GM12878 (cell line): ENCODE measurements at regions not wholly inside any gene's neighbourhood (a gene's known extent, or its start where the extent isn't known, plus 50 kb on each side); places are given as distances from the start of the nearest gene placed in this dataset.

Experiments used
- ATAC-seq: fragments of 200-7000 bp; cut with Tn5 transposase; 3 replicates; pipeline ENCODE4 v1.9.1; 2020; ENCODE audit warnings: mild to moderate bottlenecking, moderate library complexity
- BruUV-seq: library from RNA; stranded (reverse); fragments of 400-500 nt; replicated peaks from 2 replicates; lab custom pipeline; 2021; lab: Mats Ljungman, UMichigan
- CTCF ChIA-PET: fragments of 300-600 bp; sonication (Branson Sonifier 250); formaldehyde crosslinking; extraction: SDS; loops from one replicate; lab custom pipeline; 2021; ENCODE audit warnings: inconsistent platforms; lab: Yijun Ruan, JAX
- POLR2A ChIA-PET: fragments of 350-600 bp; formaldehyde crosslinking; extraction: SDS; loops from one replicate; lab custom pipeline; 2021; ENCODE audit warnings: inconsistent platforms; lab: Charles Lee
- RAD21 ChIA-PET: fragments of 300-600 bp; sonication (Branson Sonifier 250); formaldehyde crosslinking; loops from one replicate; lab custom pipeline; 2023; ENCODE audit warnings: antibody characterized with exemption; ENCODE audit not compliant: unreplicated experiment; lab: Charles Lee
- SMC1A ChIA-PET: fragments of 300-600 bp; sonication (Branson Sonifier 250); formaldehyde crosslinking; loops from one replicate; lab custom pipeline; 2023; ENCODE audit not compliant: unreplicated experiment, uncharacterized antibody; lab: Charles Lee
- DNase-seq: peaks from one replicate; pipeline ENCODE4 v3.0.0-alpha.2; 2011; ENCODE audit warnings: low read depth, low spot score
- FAIRE-seq: peaks from 3 replicates; lab custom pipeline; 2011; peaks lifted over from hg19 to GRCh38; lab: Jason Lieb, UNC
- H2AFZ ChIP-seq: 2 replicates; pipeline ENCODE4 v1.6.0; 2011; ENCODE audit warnings: low read depth, low read length, control low read depth; ENCODE audit not compliant: control insufficient read depth
- H3K27ac ChIP-seq: 2 replicates; pipeline ENCODE4 v1.5.1; 2011; ENCODE audit warnings: control low read depth; ENCODE audit not compliant: control insufficient read depth, insufficient read depth
- H3K27me3 ChIP-seq, 2 experiments: replicated peaks in 1 of 2; 2 replicates each; pipeline versions ENCODE4 v1.6.0 to v1.6.1; 2011; ENCODE audit warnings: low read length in 1 of 2; ENCODE audit not compliant: control insufficient read depth in 2 of 2, insufficient read depth in 2 of 2
- H3K36me3 ChIP-seq, 2 experiments: 2 replicates each; pipeline ENCODE4 v1.5.1; 2011; ENCODE audit warnings: low read length in 1 of 2; ENCODE audit not compliant: control insufficient read depth in 2 of 2, insufficient read depth in 2 of 2
- H3K4me1 ChIP-seq: 2 replicates; pipeline ENCODE4 v1.6.1; 2011; ENCODE audit warnings: mild to moderate bottlenecking, low read length, moderate library complexity, mixed read lengths; ENCODE audit not compliant: control insufficient read depth, insufficient read depth
- H3K4me2 ChIP-seq: 2 replicates; pipeline ENCODE4 v1.6.0; 2011; ENCODE audit warnings: control low read depth; ENCODE audit not compliant: control insufficient read depth, insufficient read depth
- H3K4me3 ChIP-seq: fragments of 200-600 bp; sonication (generic); 2 replicates; pipeline ENCODE4 v1.5.1; 2016
- H3K79me2 ChIP-seq: 2 replicates; pipeline ENCODE4 v1.6.0; 2011; ENCODE audit warnings: low read length; ENCODE audit not compliant: control insufficient read depth, insufficient read depth
- H3K9ac ChIP-seq: 2 replicates; pipeline ENCODE4 v1.8.0; 2011; ENCODE audit warnings: low read length, control low read depth, mixed read lengths; ENCODE audit not compliant: control insufficient read depth, insufficient read depth
- H3K9me3 ChIP-seq: replicated peaks from 3 replicates; pipeline ENCODE4 v1.5.1; 2011; ENCODE audit warnings: mild to moderate bottlenecking, low read length; ENCODE audit not compliant: control insufficient read depth, insufficient read depth
- H4K20me1 ChIP-seq: 2 replicates; pipeline ENCODE4 v1.6.0; 2011; ENCODE audit not compliant: control insufficient read depth, insufficient read depth
- CBX5 ChIP-seq: sonication (generic); IDR thresholded peaks from 2 replicates; pipeline ENCODE4 v1.6.1; 2016; ENCODE audit warnings: low read depth, moderate library complexity, mild to moderate bottlenecking, inconsistent platforms
- CHD4 ChIP-seq: fragments of 200-600 bp; sonication (generic); IDR thresholded peaks from 2 replicates; pipeline ENCODE4 v1.6.1; 2016; ENCODE audit warnings: mild to moderate bottlenecking
- ESRRA ChIP-seq: IDR thresholded peaks from 2 replicates; pipeline ENCODE4 v1.6.1; 2012; ENCODE audit warnings: mild to moderate bottlenecking, low read length, improper control_type of control experiment
- FOXK2 ChIP-seq: fragments of 450-650 bp; IDR thresholded peaks from 2 replicates; pipeline ENCODE4 v1.6.1; 2017; ENCODE audit warnings: mild to moderate bottlenecking, moderate library complexity
- IKZF2 ChIP-seq, 2 experiments: fragments of 450-650 bp; IDR thresholded peaks; 2 replicates each; pipeline ENCODE4 v1.6.1; 2017; ENCODE audit warnings: mild to moderate bottlenecking in 2 of 2, moderate library complexity in 2 of 2
- JUND ChIP-seq: IDR thresholded peaks from 2 replicates; pipeline ENCODE4 v1.6.1; 2012; ENCODE audit warnings: low read depth, mild to moderate bottlenecking, low read length, improper control_type of control experiment, moderate library complexity
- MXI1 ChIP-seq: fragments of 150-350 bp; IDR thresholded peaks from 2 replicates; pipeline ENCODE4 v1.6.1; 2011; ENCODE audit warnings: low read depth, mild to moderate bottlenecking, inconsistent platforms, low read length, improper control_type of control experiment
- NFYA ChIP-seq: IDR thresholded peaks from 2 replicates; pipeline ENCODE4 v1.6.1; 2011; ENCODE audit warnings: low read depth, mild to moderate bottlenecking, low read length, improper control_type of control experiment, borderline replicate concordance
- NR2C1 ChIP-seq: fragments of 450-650 bp; IDR thresholded peaks from 2 replicates; pipeline ENCODE4 v1.6.1; 2017; ENCODE audit warnings: antibody characterized with exemption, mild to moderate bottlenecking, moderate library complexity
- NR2F1 ChIP-seq: fragments of 450-650 bp; conservative IDR thresholded peaks from 2 replicates; pipeline ENCODE4 v1.6.1; 2017; ENCODE audit warnings: mild to moderate bottlenecking
- NRF1 ChIP-seq: conservative IDR thresholded peaks from 2 replicates; pipeline ENCODE4 v1.6.1; 2011; ENCODE audit warnings: mild to moderate bottlenecking, low read depth, low read length, improper control_type of control experiment
- POLR2AphosphoS5 ChIP-seq: IDR thresholded peaks from 2 replicates; pipeline ENCODE4 v1.6.1; 2011; ENCODE audit warnings: mild to moderate bottlenecking, low read length, inconsistent platforms
- RBBP5 ChIP-seq: fragments of 200-600 bp; sonication (generic); conservative IDR thresholded peaks from 2 replicates; pipeline ENCODE4 v1.6.1; 2016
- SMAD5 ChIP-seq: IDR thresholded peaks from 2 replicates; pipeline ENCODE4 v1.6.1; 2016; ENCODE audit warnings: antibody characterized with exemption, low read depth
- SMC3 ChIP-seq: IDR thresholded peaks from 2 replicates; pipeline ENCODE4 v1.6.1; 2011; ENCODE audit warnings: low read length, improper control_type of control experiment, borderline replicate concordance
- STAT1 ChIP-seq: fragments of 450-650 bp; conservative IDR thresholded peaks from 2 replicates; pipeline ENCODE4 v1.6.1; 2014; ENCODE audit warnings: antibody characterized with exemption, mild to moderate bottlenecking
- TARDBP ChIP-seq: IDR thresholded peaks from 2 replicates; pipeline ENCODE4 v1.6.1; 2016; ENCODE audit warnings: borderline replicate concordance
- TCF7 ChIP-seq: IDR thresholded peaks from 2 replicates; pipeline ENCODE4 v1.6.1; 2014; ENCODE audit warnings: antibody characterized with exemption, borderline replicate concordance
- ZZZ3 ChIP-seq: IDR thresholded peaks from 2 replicates; pipeline ENCODE4 v1.6.1; 2011; ENCODE audit warnings: low read depth; ENCODE audit not compliant: control insufficient read depth, insufficient read length
- WGBS: methylation state at CpG from one replicate; pipeline ENCODE4 v1.1.6; 2016; ENCODE audit warnings: low lambda C conversion rate; ENCODE audit not compliant: insufficient replicate concordance, insufficient coverage; ENCODE audit errors: missing lambda C conversion rate; 5-methylcytosine and 5-hydroxymethylcytosine counted together
- in situ Hi-C: fragments of 300-500 bp; cut with MboI; formaldehyde crosslinking; loops from 9 replicates; pipeline ENCODE4 v1.14.3; 2018; ENCODE audit warnings: mixed read lengths
- intact Hi-C: fragments of 100-400 bp; cut with micrococcal nuclease; formaldehyde crosslinking; loops from one replicate; pipeline ENCODE4 v1.14.2; 2022; ENCODE audit not compliant: unreplicated experiment
- TF ChIP-seq, protein P1 (sequence below): IDR thresholded peaks from 2 replicates; pipeline ENCODE4 v1.6.1; 2011; ENCODE audit warnings: mild to moderate bottlenecking, low read depth, low read length, moderate library complexity; ENCODE audit not compliant: insufficient replicate concordance

GRCh38 chr1:117795792-117796191, 133.6 kb downstream of the GDAP2 start:
- Histone ChIP-seq H3K27me3 (no peaks in the 10 kb centered on the region), H3K4me3 (no peak overlapping the region), H3K79me2 (no peaks in the 10 kb centered on the region), H2AFZ (no peak overlapping the region), H4K20me1 (no peaks in the 10 kb centered on the region), H3K36me3 (no peaks in the 10 kb centered on the region), H3K4me1 (no peaks in the 10 kb centered on the region), H3K27ac (no peak overlapping the region), H3K9ac (no peak overlapping the region), H3K4me2 (no peak overlapping the region), H3K9me3 (no peaks in the 10 kb centered on the region)
- DNase-seq (no peak), FAIRE-seq (no peak), ATAC-seq (no peak)
- POLR2A ChIA-PET = no interaction called here
- intact Hi-C loops = no loop called here
- CTCF ChIA-PET = no interaction called here
- BruUV-seq = no TSS peak
- 39% methylated on average over 5 of the region's 5 CpGs for WGBS
- SMC1A ChIA-PET = no interaction called here
- TF ChIP-seq CBX5 (no peak), RBBP5 (no peak), SMC3 (no peak), STAT1 (no peak), CHD4 (no peak), NFYA (no peak), SMAD5 (no peak), TCF7 (no peak), FOXK2 (no peak), NR2C1 (no peak), JUND (no peak), ZZZ3 (no peak), NRF1 (no peak), ESRRA (no peak), NR2F1 (no peak), POLR2AphosphoS5 (no peak), MXI1 (no peak), IKZF2 (IDR thresholded peaks at IDR 0.05) (no peak), TARDBP (no peak)
- TF ChIP-seq, protein P1, sequence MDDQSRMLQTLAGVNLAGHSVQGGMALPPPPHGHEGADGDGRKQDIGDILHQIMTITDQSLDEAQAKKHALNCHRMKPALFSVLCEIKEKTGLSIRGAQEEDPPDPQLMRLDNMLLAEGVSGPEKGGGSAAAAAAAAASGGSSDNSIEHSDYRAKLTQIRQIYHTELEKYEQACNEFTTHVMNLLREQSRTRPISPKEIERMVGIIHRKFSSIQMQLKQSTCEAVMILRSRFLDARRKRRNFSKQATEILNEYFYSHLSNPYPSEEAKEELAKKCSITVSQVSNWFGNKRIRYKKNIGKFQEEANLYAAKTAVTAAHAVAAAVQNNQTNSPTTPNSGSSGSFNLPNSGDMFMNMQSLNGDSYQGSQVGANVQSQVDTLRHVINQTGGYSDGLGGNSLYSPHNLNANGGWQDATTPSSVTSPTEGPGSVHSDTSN = no peak
- RAD21 ChIA-PET = no interaction called here
- in situ Hi-C loops = no loop called here
